A549 (cell line): ENCODE measurements at regions not wholly inside any gene's neighbourhood (a gene's known extent, or its start where the extent isn't known, plus 50 kb on each side); places are given as distances from the start of the nearest gene placed in this dataset.
A peak's percentile ranks its signal among the peaks of the same experiment; 100 is the strongest.

Experiments used
- ATAC-seq, 2 experiments: fragments of 200-7000 bp in 1 of 2; fragments of >200 bp in 1 of 2; cut with Nextera tagmentation in 1 of 2; cut with Tn5 transposase in 1 of 2; 3 replicates each; pipeline versions ENCODE4 v1.8.0 to v1.9.1; 2018 to 2020; ENCODE audit warnings: mild to moderate bottlenecking in 1 of 2, moderate library complexity in 1 of 2
- CTCF ChIA-PET: fragments of 300-600 bp; sonication (Branson Sonifier 250); formaldehyde crosslinking; extraction: SDS; loops from one replicate; lab custom pipeline; 2021; ENCODE audit warnings: antibody characterized with exemption, inconsistent platforms; lab: Yijun Ruan, JAX
- POLR2A ChIA-PET: fragments of 350-600 bp; formaldehyde crosslinking; extraction: SDS; loops from one replicate; lab custom pipeline; 2021; ENCODE audit warnings: antibody characterized with exemption, inconsistent platforms; lab: Yijun Ruan, JAX
- DNase-seq, 2 experiments: peaks; one replicate each; pipeline versions ENCODE4 v3.0.0 to v3.0.0-alpha.2; 2011 to 2016; ENCODE audit warnings: low read depth in 1 of 2, low spot score in 1 of 2
- FAIRE-seq: peaks from 2 replicates; lab custom pipeline; 2011; peaks lifted over from hg19 to GRCh38; lab: Jason Lieb, UNC
- H3K27ac ChIP-seq, 2 experiments: fragments of >200 bp; sonication (Bioruptor Twin); formaldehyde crosslinking; 3 replicates each; pipeline ENCODE4 v1.5.1; 2016 to 2017
- H3K4me1 ChIP-seq: fragments of >200 bp; sonication (Bioruptor Twin); formaldehyde crosslinking; 3 replicates; pipeline ENCODE4 v1.6.1; 2016
- H3K4me2 ChIP-seq: fragments of >200 bp; sonication (Bioruptor Twin); formaldehyde crosslinking; 3 replicates; pipeline ENCODE4 v1.6.1; 2016
- H3K4me3 ChIP-seq: fragments of >200 bp; sonication (Bioruptor Twin); formaldehyde crosslinking; 3 replicates; pipeline ENCODE4 v1.5.1; 2016
- H3K9me3 ChIP-seq: fragments of >200 bp; sonication (Bioruptor Twin); formaldehyde crosslinking; 3 replicates; pipeline ENCODE4 v1.6.1; 2016
- ATOH8 ChIP-seq: fragments of 250-450 bp; sonication (Bioruptor Pico); IDR thresholded peaks from 2 replicates; pipeline ENCODE4 v1.5.0; 2020; ENCODE audit warnings: low read depth, mild to moderate bottlenecking, moderate library complexity
- CBX2 ChIP-seq: fragments of 200-600 bp; sonication (generic); IDR thresholded peaks from 2 replicates; pipeline ENCODE4 v1.6.1; 2016; ENCODE audit warnings: low read depth, mild to moderate bottlenecking, borderline replicate concordance
- CHD2 ChIP-seq: fragments of 150-350 bp; IDR thresholded peaks from 2 replicates; pipeline ENCODE4 v1.6.1; 2014; ENCODE audit warnings: low read length; ENCODE audit not compliant: partially characterized antibody
- EHMT2 ChIP-seq: fragments of 200-600 bp; sonication (generic); IDR thresholded peaks from 2 replicates; pipeline ENCODE4 v1.6.1; 2016; ENCODE audit warnings: antibody characterized with exemption, low read depth, mild to moderate bottlenecking, moderate library complexity
- EP300 ChIP-seq, 2 experiments: fragments of >200 bp; sonication (Bioruptor Twin); formaldehyde crosslinking; IDR thresholded peaks; 2 replicates in 1 of 2; 3 replicates in 1 of 2; pipeline ENCODE4 v1.6.1; 2016 to 2017
- FOSL2 ChIP-seq, 2 experiments: fragments of 450-650 bp in 1 of 2; fragments of >200 bp in 1 of 2; sonication (Bioruptor Twin) in 1 of 2; formaldehyde crosslinking; IDR thresholded peaks; 2 replicates each; pipeline versions ENCODE4 v1.5.0 to v1.6.1; 2016 to 2020; ENCODE audit warnings: mild to moderate bottlenecking in 1 of 2, moderate library complexity in 1 of 2
- GATA3 ChIP-seq: IDR thresholded peaks from 2 replicates; pipeline ENCODE4 v1.6.1; 2012; ENCODE audit warnings: borderline replicate concordance
- HEYL ChIP-seq: fragments of 250-450 bp; sonication (Bioruptor Pico); IDR thresholded peaks from 2 replicates; pipeline ENCODE4 v1.8.0; 2021; ENCODE audit warnings: mild to moderate bottlenecking, moderate library complexity
- KDM1A ChIP-seq: fragments of 200-600 bp; sonication (generic); IDR thresholded peaks from 2 replicates; pipeline ENCODE4 v1.6.1; 2016; ENCODE audit warnings: low read depth, mild to moderate bottlenecking
- MAFK ChIP-seq: fragments of 450-650 bp; IDR thresholded peaks from 2 replicates; pipeline ENCODE4 v1.6.1; 2014; ENCODE audit not compliant: partially characterized antibody
- MAX ChIP-seq: IDR thresholded peaks from 2 replicates; pipeline ENCODE4 v1.6.1; 2012
- MYC ChIP-seq: IDR thresholded peaks from 2 replicates; pipeline ENCODE4 v1.6.1; 2012; ENCODE audit warnings: mild to moderate bottlenecking, inconsistent platforms, low read length, improper control_type of control experiment, borderline replicate concordance
- NPAS2 ChIP-seq: fragments of 250-450 bp; sonication (Bioruptor Pico); IDR thresholded peaks from 2 replicates; pipeline ENCODE4 v1.8.0; 2022; ENCODE audit warnings: mild to moderate bottlenecking, moderate library complexity, borderline replicate concordance
- NR3C1 ChIP-seq: fragments of >200 bp; sonication (Bioruptor Twin); formaldehyde crosslinking; IDR thresholded peaks from 3 replicates; pipeline ENCODE4 v1.6.1; 2017
- SMC3 ChIP-seq: fragments of >200 bp; sonication (Bioruptor Twin); formaldehyde crosslinking; IDR thresholded peaks from 3 replicates; pipeline ENCODE4 v1.6.1; 2018; ENCODE audit warnings: inconsistent platforms
- USF2 ChIP-seq: fragments of 450-650 bp; IDR thresholded peaks from 2 replicates; pipeline ENCODE4 v1.6.1; 2014; ENCODE audit warnings: antibody characterized with exemption
- ZC3H11A ChIP-seq: fragments of 450-650 bp; IDR thresholded peaks from 2 replicates; pipeline ENCODE4 v1.6.1; 2014; ENCODE audit warnings: antibody characterized with exemption, mild to moderate bottlenecking
- WGBS: methylation state at CpG from one replicate; pipeline ENCODE4 v1.1.6; 2017; ENCODE audit errors: missing lambda C conversion rate; 5-methylcytosine and 5-hydroxymethylcytosine counted together

- no peak overlapping the region for H3K4me3 ChIP-seq
- no peak for DNase-seq
- 92% methylated on average over 5 of the region's 5 CpGs for WGBS
- TF ChIP-seq NPAS2 (CRISPR knock-in tag) = no peak
- TF ChIP-seq ZC3H11A = no peak
- TF ChIP-seq CHD2 = no peak
- no peak for TF ChIP-seq GATA3
- TF ChIP-seq FOSL2 (IDR thresholded peaks at IDR 0.05) = no peak
- TF ChIP-seq FOSL2 (CRISPR knock-in tag; IDR thresholded peaks at IDR 0.05) = no peak
- no peak for TF ChIP-seq MYC
- TF ChIP-seq MAX = no peak
- no peak for TF ChIP-seq MAFK
- POLR2A ChIA-PET = no interaction called here
- no peaks in the 10 kb centered on the region for H3K9me3 ChIP-seq
- FAIRE-seq = no peak
- H3K27ac ChIP-seq = no peak overlapping the region
- H3K4me1 ChIP-seq = peaks cover 5% of the 10 kb centered on the region; the same call in 1 of the 3 replicates
- CTCF ChIA-PET = interaction anchor here (0.6 kb wide), 1 partner anchor 15 kb away, joined by 5 read pairs; no protein-coding TSS in a partner anchor
- H3K4me2 ChIP-seq = no peak overlapping the region
- ATAC-seq = no peak
Measured at GRCh38 chr7:68682910-68683309, 915.4 kb upstream of the AUTS2 start.

- ATAC-seq = peak in 1 of 2 experiments; percentile 30; a peak in 2 of 6 replicates
- no peak for FAIRE-seq
- POLR2A ChIA-PET = no interaction called here
- 92% methylated on average over 8 of the region's 8 CpGs for WGBS
- no peaks in the 10 kb centered on the region for H3K9me3 ChIP-seq
- CTCF ChIA-PET = no interaction called here
- DNase-seq = peak in 1 of 2 experiments; percentile 24
- no peak for TF ChIP-seq EHMT2
- no peak for TF ChIP-seq USF2
- no peak for TF ChIP-seq EP300 (IDR thresholded peaks at IDR 0.05)
- TF ChIP-seq SMC3 = no peak
- TF ChIP-seq NR3C1 = no peak
- TF ChIP-seq CBX2 = no peak
- peak; percentile 57 for TF ChIP-seq MAFK
- no peak for TF ChIP-seq ATOH8 (CRISPR knock-in tag)
- no peak overlapping the region for H3K4me2 ChIP-seq
- H3K27ac ChIP-seq = peak overlapping the region in 1 of 2 experiments; percentile 6; a peak in 1 of 6 replicates
- no peak overlapping the region for H3K4me3 ChIP-seq
- peaks cover 11% of the 10 kb centered on the region; the same call in 1 of the 3 replicates for H3K4me1 ChIP-seq
Measured at GRCh38 chr7:68684246-68684839, 913.9 kb upstream of the AUTS2 start.

- CTCF ChIA-PET = interaction anchor here (0.8 kb wide), 1 partner anchor 72 kb away, joined by 3 read pairs; no protein-coding TSS in a partner anchor
- ATAC-seq = no peak
- H3K4me3 ChIP-seq = no peak overlapping the region
- no peak for TF ChIP-seq KDM1A
- 93% methylated on average over 7 of the region's 7 CpGs for WGBS
- peak overlapping the region in 1 of 2 experiments; percentile 22; a peak in 2 of 6 replicates for H3K27ac ChIP-seq
- DNase-seq = no peak
- no peak for FAIRE-seq
- H3K4me1 ChIP-seq = peaks cover 11% of the 10 kb centered on the region; the same call in 1 of the 3 replicates
- no peak overlapping the region for H3K4me2 ChIP-seq
- POLR2A ChIA-PET = no interaction called here
- H3K9me3 ChIP-seq = no peaks in the 10 kb centered on the region
Measured at GRCh38 chr7:68684996-68685395, 913.3 kb upstream of the AUTS2 start.

- ChIA-PET POLR2A (no interaction called here), CTCF (no interaction called here)
- 87% methylated on average over 7 of the region's 8 CpGs for WGBS
- peak overlapping the region; percentile 4 to 90; a peak in 4 of 6 replicates for H3K27ac ChIP-seq
- peaks cover 33% of the 10 kb centered on the region for H3K4me1 ChIP-seq
- no peak overlapping the region for H3K4me3 ChIP-seq
- no peak for DNase-seq
- H3K4me2 ChIP-seq = no peak overlapping the region
- peaks cover 9% of the 10 kb centered on the region for H3K9me3 ChIP-seq
- no peak for ATAC-seq
- TF ChIP-seq MAFK = peak; percentile 45
- no peak for TF ChIP-seq CHD2
- TF ChIP-seq ATOH8 (CRISPR knock-in tag) = no peak
- TF ChIP-seq HEYL (CRISPR knock-in tag) = no peak
- TF ChIP-seq, all 56 proteins: peak for 1
- no peak for FAIRE-seq
Measured at GRCh38 chr7:68688416-68689086, 909.7 kb upstream of the AUTS2 start.
